ENCODE measurements at regions not wholly inside any gene's neighbourhood (a gene's known extent, or its start where the extent isn't known, plus 50 kb on each side); places are given as distances from the start of the nearest gene placed in this dataset.

DNA sequence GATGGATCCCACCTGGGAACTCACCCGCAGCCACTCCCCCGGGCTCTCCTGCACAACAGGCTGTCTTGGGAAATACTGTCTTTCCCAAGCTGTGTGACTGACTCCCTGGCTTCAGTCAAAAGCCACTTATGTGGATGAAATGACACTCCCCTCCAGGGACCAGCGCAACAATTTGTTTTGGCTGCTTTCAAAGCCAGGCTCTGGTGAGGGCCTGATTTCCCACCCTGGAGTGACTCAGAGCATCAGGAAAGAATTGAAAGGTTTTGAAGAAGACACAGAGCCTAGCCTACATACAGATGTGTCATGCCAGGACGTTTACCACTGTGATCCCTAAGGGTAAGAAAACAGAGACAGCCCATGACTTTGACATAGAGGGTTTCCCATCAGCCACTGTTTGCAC, 550.5 kb downstream of the MIAT start:
- no peak for DNase-seq
- in situ Hi-C loops (cut with MboI; ENCODE audit: low pct_unique_long_range_greater_than_20kb, low sequenced_read_pairs), result no loop called here

- in situ Hi-C loops (cut with MboI; ENCODE audit: low pct_unique_long_range_greater_than_20kb, low sequenced_read_pairs), result no loop called here
- DNase-seq, result no peak
Observed at GRCh38 chr22:27210111-27210730, 552.8 kb downstream of the MIAT start.

GRCh38 chr22:27212102-27212501, 554.7 kb downstream of the MIAT start:
- no peak for DNase-seq
- in situ Hi-C loops (cut with MboI; ENCODE audit: low pct_unique_long_range_greater_than_20kb, low sequenced_read_pairs), result no loop called here

DNA sequence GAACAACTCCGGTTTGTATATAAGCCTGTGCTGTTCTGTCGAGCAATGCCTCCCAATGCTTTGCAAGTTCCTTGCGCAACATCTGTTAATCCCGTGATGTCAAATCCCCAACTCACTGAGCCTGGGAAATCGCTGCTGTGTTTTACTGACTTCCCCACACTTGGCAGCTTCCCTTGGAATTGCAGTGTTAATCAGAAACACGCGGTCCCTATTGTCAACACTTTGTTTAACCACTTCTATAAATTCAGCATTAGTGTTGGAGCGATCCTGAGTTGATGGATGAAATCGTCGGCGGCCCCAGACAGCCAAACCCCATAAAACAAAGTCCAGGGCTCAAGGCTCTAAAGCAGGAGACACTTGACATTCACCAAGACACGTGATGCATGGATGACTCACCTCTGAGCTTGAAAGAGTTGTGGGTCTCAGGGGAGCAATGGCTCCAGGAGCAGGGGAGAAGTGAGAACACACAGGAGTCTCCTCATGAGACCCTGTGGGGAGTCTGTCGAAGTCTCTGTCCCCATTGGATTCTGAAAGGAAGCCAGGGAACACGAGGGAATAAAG, 555.3 kb downstream of the MIAT start:
- peak; percentile 1 for DNase-seq

GRCh38 chr22:27213294-27213693, 555.9 kb downstream of the MIAT start:
- in situ Hi-C loops (cut with MboI; ENCODE audit: low pct_unique_long_range_greater_than_20kb, low sequenced_read_pairs), result no loop called here

More for the DNA sequence above, 555.3 kb downstream of the MIAT start:
- in situ Hi-C loops (cut with MboI; ENCODE audit: low pct_unique_long_range_greater_than_20kb, low sequenced_read_pairs), result no loop called here

DNA sequence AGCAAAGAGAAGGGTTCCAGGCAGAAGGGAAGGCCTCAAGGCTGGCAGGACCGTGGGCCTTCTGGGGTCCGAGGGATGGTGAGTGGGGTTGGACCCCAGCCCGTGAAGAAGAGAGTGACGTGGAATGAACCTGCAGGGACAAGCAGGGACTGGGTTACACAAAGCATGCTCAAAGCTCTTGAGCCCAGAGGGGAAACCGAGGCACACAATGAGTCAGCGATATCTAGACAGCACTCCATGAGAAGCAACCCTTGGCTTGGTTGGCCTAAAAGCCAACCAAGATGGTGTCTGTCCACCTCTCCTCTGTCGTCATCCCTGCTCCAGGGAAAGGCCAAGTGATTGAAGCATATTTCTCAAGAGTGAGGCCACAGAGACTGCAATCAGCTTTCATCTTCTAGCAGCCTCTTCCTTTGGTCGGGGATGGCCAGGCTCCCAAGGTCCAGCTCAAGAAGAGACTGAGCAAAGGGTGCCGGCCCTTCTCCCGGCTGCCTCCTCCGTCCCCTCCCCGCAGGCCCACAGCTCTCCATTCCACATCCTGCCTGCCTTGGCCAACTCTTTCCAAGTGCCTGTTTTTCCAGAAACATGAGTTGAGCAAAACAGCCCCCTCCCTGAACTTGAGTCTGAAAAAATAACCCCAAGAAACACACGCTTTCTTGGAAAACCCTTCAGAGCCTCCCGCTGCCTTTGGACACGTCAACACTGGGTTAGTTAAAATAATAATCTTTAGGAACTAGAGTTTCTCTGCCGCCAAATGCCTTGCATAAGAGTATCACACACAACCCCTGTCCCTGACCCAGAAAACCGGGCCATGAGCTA, 556.6 kb downstream of the MIAT start:
- in situ Hi-C loops (cut with MboI; ENCODE audit: low pct_unique_long_range_greater_than_20kb, low sequenced_read_pairs), result no loop called here
- no peak for DNase-seq

More at GRCh38 chr22:27213294-27213693, 555.9 kb downstream of the MIAT start:
- DNase-seq, result no peak

GRCh38 chr22:27214691-27215090, 557.3 kb downstream of the MIAT start:
- no peak for DNase-seq
- in situ Hi-C loops (cut with MboI; ENCODE audit: low pct_unique_long_range_greater_than_20kb, low sequenced_read_pairs), result no loop called here

DNA sequence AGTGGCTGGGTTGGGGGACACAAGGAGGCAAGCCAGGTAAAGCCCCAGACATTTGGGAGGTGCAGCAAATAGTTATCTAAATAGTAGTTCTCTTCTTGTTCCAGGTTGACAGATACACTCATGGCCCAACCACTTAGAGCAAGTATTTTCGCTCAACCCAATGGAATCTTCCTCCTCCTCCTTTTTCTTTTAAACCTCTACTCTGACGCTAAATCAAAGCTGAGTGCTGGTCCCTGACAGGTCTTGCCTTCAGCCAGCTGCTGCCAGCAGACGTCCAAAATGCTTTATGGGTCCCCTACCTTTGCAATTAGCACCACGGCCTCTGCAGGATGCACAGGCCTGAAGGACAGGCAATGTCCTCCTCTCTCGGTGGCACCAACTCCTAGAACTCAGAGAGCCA, 558.5 kb downstream of the MIAT start:
- DNase-seq, result no peak
- in situ Hi-C loops (cut with MboI; ENCODE audit: low pct_unique_long_range_greater_than_20kb, low sequenced_read_pairs), result no loop called here

DNA sequence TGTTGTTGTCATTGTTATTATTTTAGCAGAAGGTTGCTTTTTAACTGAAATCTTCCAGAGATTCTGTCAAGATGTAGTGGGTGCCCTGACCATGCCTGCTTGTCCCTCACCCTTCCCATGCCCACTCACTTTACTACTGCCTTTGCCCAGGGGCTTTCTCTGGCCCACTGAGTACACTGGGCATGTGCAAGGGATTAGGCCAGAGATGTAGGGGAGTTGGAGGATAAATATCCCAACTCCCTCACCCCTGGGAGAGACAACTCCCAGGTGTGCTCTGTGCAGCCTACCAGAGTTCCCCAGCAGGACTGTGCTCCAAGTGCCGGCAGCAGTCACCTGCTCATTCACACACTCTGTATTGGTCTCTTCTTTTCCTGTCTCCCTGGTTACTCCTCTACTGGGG, 559.1 kb downstream of the MIAT start:
- DNase-seq, result no peak
- in situ Hi-C loops (cut with MboI; ENCODE audit: low pct_unique_long_range_greater_than_20kb, low sequenced_read_pairs), result no loop called here

- in situ Hi-C loops (cut with MboI; ENCODE audit: low pct_unique_long_range_greater_than_20kb, low sequenced_read_pairs), result no loop called here
- DNase-seq, result no peak
Observed at GRCh38 chr22:27217154-27217553, 559.8 kb downstream of the MIAT start.

GRCh38 chr22:27218012-27218920, 560.9 kb downstream of the MIAT start:
- in situ Hi-C loops (cut with MboI; ENCODE audit: low pct_unique_long_range_greater_than_20kb, low sequenced_read_pairs), result no loop called here
- DNase-seq, result no peak

GRCh38 chr22:27219036-27219435, 561.6 kb downstream of the MIAT start:
- no peak for DNase-seq
- in situ Hi-C loops (cut with MboI; ENCODE audit: low pct_unique_long_range_greater_than_20kb, low sequenced_read_pairs), result no loop called here

- in situ Hi-C loops (cut with MboI; ENCODE audit: low pct_unique_long_range_greater_than_20kb, low sequenced_read_pairs), result no loop called here
- no peak for DNase-seq
Observed at GRCh38 chr22:27220339-27220738, 563.0 kb downstream of the MIAT start.

GRCh38 chr22:27222178-27222577, 564.8 kb downstream of the MIAT start:
- DNase-seq, result no peak
- in situ Hi-C loops (cut with MboI; ENCODE audit: low pct_unique_long_range_greater_than_20kb, low sequenced_read_pairs), result no loop called here

- in situ Hi-C loops (cut with MboI; ENCODE audit: low pct_unique_long_range_greater_than_20kb, low sequenced_read_pairs), result no loop called here
- no peak for DNase-seq
Observed at GRCh38 chr22:27223317-27224177, 566.2 kb downstream of the MIAT start.

- no peak for DNase-seq
- in situ Hi-C loops (cut with MboI; ENCODE audit: low pct_unique_long_range_greater_than_20kb, low sequenced_read_pairs), result no loop called here
Observed at GRCh38 chr22:27224485-27225374, 567.3 kb downstream of the MIAT start.

DNA sequence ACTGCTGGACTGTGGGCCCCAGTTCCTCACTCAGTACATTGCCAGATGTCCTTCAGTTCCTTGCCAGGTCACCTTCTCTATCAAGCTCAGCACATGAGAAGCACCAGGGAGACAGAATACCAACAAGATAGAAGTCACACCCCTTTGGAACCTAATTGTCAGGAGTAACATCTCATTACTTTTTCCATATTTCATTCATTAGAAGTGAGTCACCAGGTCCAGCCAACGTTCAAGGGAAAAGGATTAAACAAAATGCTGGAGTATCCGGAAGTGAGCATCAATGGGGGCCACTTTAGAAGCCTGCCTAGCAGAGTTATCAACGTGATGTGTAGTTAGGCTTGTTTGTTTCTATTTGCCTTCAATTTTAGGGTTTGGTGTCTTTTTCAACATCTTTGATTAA, 569.3 kb downstream of the MIAT start:
- no peak for DNase-seq

DNA sequence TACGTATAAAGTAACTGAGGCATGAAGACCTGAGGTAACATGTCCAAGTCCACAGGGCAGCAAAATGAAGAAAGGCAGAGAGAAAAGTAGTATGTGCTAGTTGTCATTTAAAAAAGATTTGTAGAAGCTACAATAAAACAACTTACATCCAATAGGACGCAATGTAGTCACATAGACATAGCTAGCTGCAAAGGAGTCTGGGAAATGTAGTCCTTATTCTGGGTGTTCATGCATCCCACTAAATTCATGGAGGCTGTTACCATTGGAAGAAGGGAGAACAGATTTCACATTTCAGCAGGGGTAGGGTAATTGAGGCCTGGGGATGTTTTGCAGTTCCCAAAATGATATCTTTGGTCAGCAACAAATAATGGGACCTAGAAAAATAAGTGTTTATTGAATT, 571.4 kb downstream of the MIAT start:
- in situ Hi-C loops (cut with MboI; ENCODE audit: low pct_unique_long_range_greater_than_20kb, low sequenced_read_pairs), result no loop called here
- no peak for DNase-seq

More for the DNA sequence above, 569.3 kb downstream of the MIAT start:
- in situ Hi-C loops (cut with MboI; ENCODE audit: low pct_unique_long_range_greater_than_20kb, low sequenced_read_pairs), result no loop called here
